ENCODE measurements at regions not wholly inside any gene's neighbourhood (a gene's known extent, or its start where the extent isn't known, plus 50 kb on each side); places are given as distances from the start of the nearest gene placed in this dataset.

DNA sequence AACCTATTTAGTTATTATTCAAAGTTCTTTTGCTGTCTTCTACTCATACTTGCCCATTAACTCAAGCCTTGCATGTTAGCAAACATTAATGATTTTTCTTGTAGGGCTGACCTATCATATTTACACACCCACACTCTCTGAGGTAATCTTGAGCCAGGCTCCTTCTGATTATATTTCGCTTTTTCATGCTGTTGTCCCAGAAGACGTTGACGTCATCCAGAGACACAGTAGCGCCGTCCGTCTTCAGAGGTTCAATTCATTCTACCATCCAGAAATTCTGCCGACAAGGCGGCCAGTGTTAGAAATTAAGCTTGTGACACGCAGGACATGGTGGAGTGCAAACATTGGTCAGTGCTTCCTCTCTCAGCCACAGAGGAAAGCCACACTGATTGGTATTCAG lies 584.7 kb downstream of the BMP2 start:
- TF ChIP-seq, protein P1, sequence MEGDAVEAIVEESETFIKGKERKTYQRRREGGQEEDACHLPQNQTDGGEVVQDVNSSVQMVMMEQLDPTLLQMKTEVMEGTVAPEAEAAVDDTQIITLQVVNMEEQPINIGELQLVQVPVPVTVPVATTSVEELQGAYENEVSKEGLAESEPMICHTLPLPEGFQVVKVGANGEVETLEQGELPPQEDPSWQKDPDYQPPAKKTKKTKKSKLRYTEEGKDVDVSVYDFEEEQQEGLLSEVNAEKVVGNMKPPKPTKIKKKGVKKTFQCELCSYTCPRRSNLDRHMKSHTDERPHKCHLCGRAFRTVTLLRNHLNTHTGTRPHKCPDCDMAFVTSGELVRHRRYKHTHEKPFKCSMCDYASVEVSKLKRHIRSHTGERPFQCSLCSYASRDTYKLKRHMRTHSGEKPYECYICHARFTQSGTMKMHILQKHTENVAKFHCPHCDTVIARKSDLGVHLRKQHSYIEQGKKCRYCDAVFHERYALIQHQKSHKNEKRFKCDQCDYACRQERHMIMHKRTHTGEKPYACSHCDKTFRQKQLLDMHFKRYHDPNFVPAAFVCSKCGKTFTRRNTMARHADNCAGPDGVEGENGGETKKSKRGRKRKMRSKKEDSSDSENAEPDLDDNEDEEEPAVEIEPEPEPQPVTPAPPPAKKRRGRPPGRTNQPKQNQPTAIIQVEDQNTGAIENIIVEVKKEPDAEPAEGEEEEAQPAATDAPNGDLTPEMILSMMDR (IDR thresholded peaks at IDR 0.05): no peak
- no peak for TF ChIP-seq POLR2AphosphoS5 (IDR thresholded peaks at IDR 0.05; ENCODE audit: low read depth, low read length)
- TF ChIP-seq, protein P2, sequence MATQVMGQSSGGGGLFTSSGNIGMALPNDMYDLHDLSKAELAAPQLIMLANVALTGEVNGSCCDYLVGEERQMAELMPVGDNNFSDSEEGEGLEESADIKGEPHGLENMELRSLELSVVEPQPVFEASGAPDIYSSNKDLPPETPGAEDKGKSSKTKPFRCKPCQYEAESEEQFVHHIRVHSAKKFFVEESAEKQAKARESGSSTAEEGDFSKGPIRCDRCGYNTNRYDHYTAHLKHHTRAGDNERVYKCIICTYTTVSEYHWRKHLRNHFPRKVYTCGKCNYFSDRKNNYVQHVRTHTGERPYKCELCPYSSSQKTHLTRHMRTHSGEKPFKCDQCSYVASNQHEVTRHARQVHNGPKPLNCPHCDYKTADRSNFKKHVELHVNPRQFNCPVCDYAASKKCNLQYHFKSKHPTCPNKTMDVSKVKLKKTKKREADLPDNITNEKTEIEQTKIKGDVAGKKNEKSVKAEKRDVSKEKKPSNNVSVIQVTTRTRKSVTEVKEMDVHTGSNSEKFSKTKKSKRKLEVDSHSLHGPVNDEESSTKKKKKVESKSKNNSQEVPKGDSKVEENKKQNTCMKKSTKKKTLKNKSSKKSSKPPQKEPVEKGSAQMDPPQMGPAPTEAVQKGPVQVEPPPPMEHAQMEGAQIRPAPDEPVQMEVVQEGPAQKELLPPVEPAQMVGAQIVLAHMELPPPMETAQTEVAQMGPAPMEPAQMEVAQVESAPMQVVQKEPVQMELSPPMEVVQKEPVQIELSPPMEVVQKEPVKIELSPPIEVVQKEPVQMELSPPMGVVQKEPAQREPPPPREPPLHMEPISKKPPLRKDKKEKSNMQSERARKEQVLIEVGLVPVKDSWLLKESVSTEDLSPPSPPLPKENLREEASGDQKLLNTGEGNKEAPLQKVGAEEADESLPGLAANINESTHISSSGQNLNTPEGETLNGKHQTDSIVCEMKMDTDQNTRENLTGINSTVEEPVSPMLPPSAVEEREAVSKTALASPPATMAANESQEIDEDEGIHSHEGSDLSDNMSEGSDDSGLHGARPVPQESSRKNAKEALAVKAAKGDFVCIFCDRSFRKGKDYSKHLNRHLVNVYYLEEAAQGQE (IDR thresholded peaks at IDR 0.05; ENCODE audit: insufficient read depth in 1 of 2, low read depth in 2 of 2, low read length in 1 of 2): no peak

All from Panc1 (cell line).